ENCODE measurements at regions not wholly inside any gene's neighbourhood (a gene's known extent, or its start where the extent isn't known, plus 50 kb on each side); places are given as distances from the start of the nearest gene placed in this dataset.

- TF ChIP-seq POLR2A (IDR thresholded peaks at IDR 0.05) (no peak), CTCF (IDR thresholded peaks at IDR 0.05) (no peak)
Measured at GRCh38 chr13:84607261-84608013, 725.2 kb upstream of the SLITRK1 start.
